ENCODE measurements at regions not wholly inside any gene's neighbourhood (a gene's known extent, or its start where the extent isn't known, plus 50 kb on each side); places are given as distances from the start of the nearest gene placed in this dataset.

DNA sequence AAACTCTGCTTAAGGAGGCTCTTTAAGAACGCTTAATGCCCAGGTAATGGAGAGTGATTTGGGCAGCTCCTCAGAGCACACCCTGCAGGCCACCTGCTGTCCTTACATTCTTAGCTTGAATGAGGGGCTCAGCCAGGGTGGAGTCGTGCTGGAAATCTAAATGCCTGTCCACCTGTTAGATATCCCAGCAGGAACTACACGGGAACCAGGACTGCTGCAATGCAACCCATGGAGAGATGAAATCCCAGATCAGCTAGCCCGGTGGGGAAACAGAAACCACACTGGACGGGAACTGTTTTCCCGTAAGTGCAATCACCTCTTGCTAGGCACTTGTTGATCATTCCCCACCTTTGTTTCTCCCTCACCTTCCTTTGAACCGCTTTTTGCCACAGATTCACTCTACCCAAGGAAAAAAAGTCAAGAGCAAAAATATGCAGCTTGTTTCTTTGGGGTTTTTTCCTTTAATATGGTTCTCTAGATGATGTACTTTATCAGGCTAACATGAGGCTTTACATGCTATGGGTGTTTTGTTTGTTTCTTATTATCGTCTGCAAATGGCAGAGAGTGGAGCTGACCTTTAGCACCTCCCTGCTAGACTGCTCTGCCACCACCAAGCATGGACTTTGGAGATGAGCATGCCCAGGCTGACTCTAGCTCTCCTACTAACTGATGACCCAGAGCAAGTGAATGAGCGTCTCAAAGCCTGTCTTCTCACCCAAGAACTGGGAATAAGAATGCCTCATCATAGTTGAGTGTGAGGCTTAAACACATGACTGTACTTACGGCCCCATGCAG lies 125.9 kb upstream of the TNFAIP3 start:
- TF ChIP-seq JUND (IDR thresholded peaks at IDR 0.05) = no peak
- no peak for TF ChIP-seq CTCF (IDR thresholded peaks at IDR 0.05; ENCODE audit: low read depth, low read length, missing input control)
- TF ChIP-seq RAD21 (IDR thresholded peaks at IDR 0.05) = no peak
- TF ChIP-seq GABPA (IDR thresholded peaks at IDR 0.05 in 1 of 2, conservative IDR thresholded peaks at IDR 0.05 in 1 of 2) = no peak
- TF ChIP-seq, protein P1, sequence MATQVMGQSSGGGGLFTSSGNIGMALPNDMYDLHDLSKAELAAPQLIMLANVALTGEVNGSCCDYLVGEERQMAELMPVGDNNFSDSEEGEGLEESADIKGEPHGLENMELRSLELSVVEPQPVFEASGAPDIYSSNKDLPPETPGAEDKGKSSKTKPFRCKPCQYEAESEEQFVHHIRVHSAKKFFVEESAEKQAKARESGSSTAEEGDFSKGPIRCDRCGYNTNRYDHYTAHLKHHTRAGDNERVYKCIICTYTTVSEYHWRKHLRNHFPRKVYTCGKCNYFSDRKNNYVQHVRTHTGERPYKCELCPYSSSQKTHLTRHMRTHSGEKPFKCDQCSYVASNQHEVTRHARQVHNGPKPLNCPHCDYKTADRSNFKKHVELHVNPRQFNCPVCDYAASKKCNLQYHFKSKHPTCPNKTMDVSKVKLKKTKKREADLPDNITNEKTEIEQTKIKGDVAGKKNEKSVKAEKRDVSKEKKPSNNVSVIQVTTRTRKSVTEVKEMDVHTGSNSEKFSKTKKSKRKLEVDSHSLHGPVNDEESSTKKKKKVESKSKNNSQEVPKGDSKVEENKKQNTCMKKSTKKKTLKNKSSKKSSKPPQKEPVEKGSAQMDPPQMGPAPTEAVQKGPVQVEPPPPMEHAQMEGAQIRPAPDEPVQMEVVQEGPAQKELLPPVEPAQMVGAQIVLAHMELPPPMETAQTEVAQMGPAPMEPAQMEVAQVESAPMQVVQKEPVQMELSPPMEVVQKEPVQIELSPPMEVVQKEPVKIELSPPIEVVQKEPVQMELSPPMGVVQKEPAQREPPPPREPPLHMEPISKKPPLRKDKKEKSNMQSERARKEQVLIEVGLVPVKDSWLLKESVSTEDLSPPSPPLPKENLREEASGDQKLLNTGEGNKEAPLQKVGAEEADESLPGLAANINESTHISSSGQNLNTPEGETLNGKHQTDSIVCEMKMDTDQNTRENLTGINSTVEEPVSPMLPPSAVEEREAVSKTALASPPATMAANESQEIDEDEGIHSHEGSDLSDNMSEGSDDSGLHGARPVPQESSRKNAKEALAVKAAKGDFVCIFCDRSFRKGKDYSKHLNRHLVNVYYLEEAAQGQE (IDR thresholded peaks at IDR 0.05) = no peak
- TF ChIP-seq SP1 (IDR thresholded peaks at IDR 0.05) = no peak
- TF ChIP-seq MAX (IDR thresholded peaks at IDR 0.05) = no peak
- no peak for TF ChIP-seq RXRA (IDR thresholded peaks at IDR 0.05)
- TF ChIP-seq TAF1 (conservative IDR thresholded peaks at IDR 0.05) = no peak
